Body of pancreas (tissue), 4 donors: ENCODE measurements at regions not wholly inside any gene's neighbourhood (a gene's known extent, or its start where the extent isn't known, plus 50 kb on each side); places are given as distances from the start of the nearest gene placed in this dataset.

ENCODE experiments used
- CTCF ChIP-seq, 7 experiments: fragments of 450-650 bp in 4 of 7; fragments of 200-600 bp in 3 of 7; sonication (generic) in 3 of 7; IDR thresholded peaks; one replicate each; pipeline ENCODE4 v1.5.1; 2016 to 2019; ENCODE audit warnings: antibody characterized with exemption in 7 of 7
- POLR2A ChIP-seq, 3 donors: fragments of 450-650 bp; IDR thresholded peaks; one replicate each; pipeline ENCODE4 v1.6.1; 2016; ENCODE audit warnings: antibody characterized with exemption in 3 of 3, mild to moderate bottlenecking in 2 of 3

DNA sequence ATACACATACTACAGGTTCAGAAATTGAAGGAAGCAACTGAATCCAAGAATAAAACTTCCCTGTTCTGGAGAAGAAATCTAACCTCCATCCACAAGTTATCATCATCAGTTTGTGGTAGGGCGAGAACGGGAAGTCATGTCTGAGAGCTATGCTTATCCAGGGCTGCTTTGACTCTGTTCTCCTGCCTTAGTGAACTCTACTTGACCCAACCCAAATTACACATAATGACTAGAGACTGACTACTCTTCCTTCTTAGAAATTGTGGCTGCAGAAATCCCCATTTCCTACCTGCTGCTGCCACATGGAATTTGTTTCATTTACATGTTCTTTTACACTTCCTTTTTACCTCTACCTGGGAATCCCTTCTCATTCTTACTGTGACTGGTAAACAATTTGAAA, 1102.6 kb upstream of the PIK3C3 start:
- TF ChIP-seq CTCF (IDR thresholded peaks at IDR 0.05) (no peak), POLR2A (IDR thresholded peaks at IDR 0.05) (no peak)
